H1 (cell line): ENCODE measurements at regions not wholly inside any gene's neighbourhood (a gene's known extent, or its start where the extent isn't known, plus 50 kb on each side); places are given as distances from the start of the nearest gene placed in this dataset.

ENCODE experiments used
- ASH2L ChIP-seq: fragments of 200-600, 300-600 bp; sonication (generic); IDR thresholded peaks from one replicate; pipeline ENCODE4 v1.7.1; 2017; ENCODE audit warnings: low read length
- CHD2 ChIP-seq: IDR thresholded peaks from 2 replicates; pipeline ENCODE4 v1.6.1; 2012; ENCODE audit warnings: low read length, improper control_type of control experiment
- JUND ChIP-seq: IDR thresholded peaks from 2 replicates; pipeline ENCODE4 v1.6.1; 2011; ENCODE audit warnings: mild to moderate bottlenecking, improper control_type of control experiment, low read length
- KDM1A ChIP-seq: fragments of 200-600, 300-600 bp; sonication (generic); IDR thresholded peaks from 2 replicates; pipeline ENCODE4 v1.7.1; 2016; ENCODE audit warnings: mild to moderate bottlenecking, low read length, borderline replicate concordance
- RAD21 ChIP-seq, 2 experiments: IDR thresholded peaks in 1 of 2; conservative IDR thresholded peaks in 1 of 2; 2 replicates each; pipeline ENCODE4 v1.6.1; 2011; ENCODE audit warnings: low read depth in 2 of 2, low read length in 2 of 2, improper control_type of control experiment in 1 of 2, inconsistent platforms in 1 of 2, mild to moderate bottlenecking in 1 of 2, moderate library complexity in 1 of 2
- SIN3A ChIP-seq, 2 experiments: IDR thresholded peaks in 1 of 2; conservative IDR thresholded peaks in 1 of 2; 2 replicates each; pipeline ENCODE4 v1.6.1; 2011 to 2012; ENCODE audit warnings: low read length in 2 of 2, improper control_type of control experiment in 1 of 2, low read depth in 1 of 2, mild to moderate bottlenecking in 1 of 2
- TF ChIP-seq, protein P1 (sequence below): fragments of 300-600 bp; sonication (generic); IDR thresholded peaks from 2 replicates; pipeline ENCODE4 v1.7.1; 2012; ENCODE audit warnings: low read length, moderate library complexity, mild to moderate bottlenecking, inconsistent platforms; ENCODE audit not compliant: insufficient replicate concordance
- TF ChIP-seq, protein P2 (sequence below): IDR thresholded peaks from 2 replicates; pipeline ENCODE4 v1.6.1; 2012; ENCODE audit warnings: low read length, inconsistent platforms

DNA sequence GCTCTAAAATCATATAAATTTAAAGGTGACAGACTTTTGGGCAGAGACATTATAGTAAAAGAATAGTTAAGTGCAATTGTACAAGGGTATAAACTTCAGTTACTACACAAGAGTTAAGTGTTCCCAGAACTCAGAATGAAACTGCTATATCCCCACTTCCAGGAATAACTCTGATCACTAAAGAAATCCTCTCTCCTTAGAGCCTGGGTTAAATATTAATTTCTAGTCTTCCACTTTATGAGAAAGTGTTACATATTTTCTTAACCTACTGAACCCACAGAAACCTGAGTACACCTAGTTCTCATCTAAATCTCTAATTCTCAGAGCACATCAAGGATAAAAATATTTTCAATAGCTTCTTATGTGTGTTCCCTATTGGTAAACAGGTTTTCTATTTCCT lies 99.1 kb upstream of the USP38 start (continued):
- TF ChIP-seq, protein P1, sequence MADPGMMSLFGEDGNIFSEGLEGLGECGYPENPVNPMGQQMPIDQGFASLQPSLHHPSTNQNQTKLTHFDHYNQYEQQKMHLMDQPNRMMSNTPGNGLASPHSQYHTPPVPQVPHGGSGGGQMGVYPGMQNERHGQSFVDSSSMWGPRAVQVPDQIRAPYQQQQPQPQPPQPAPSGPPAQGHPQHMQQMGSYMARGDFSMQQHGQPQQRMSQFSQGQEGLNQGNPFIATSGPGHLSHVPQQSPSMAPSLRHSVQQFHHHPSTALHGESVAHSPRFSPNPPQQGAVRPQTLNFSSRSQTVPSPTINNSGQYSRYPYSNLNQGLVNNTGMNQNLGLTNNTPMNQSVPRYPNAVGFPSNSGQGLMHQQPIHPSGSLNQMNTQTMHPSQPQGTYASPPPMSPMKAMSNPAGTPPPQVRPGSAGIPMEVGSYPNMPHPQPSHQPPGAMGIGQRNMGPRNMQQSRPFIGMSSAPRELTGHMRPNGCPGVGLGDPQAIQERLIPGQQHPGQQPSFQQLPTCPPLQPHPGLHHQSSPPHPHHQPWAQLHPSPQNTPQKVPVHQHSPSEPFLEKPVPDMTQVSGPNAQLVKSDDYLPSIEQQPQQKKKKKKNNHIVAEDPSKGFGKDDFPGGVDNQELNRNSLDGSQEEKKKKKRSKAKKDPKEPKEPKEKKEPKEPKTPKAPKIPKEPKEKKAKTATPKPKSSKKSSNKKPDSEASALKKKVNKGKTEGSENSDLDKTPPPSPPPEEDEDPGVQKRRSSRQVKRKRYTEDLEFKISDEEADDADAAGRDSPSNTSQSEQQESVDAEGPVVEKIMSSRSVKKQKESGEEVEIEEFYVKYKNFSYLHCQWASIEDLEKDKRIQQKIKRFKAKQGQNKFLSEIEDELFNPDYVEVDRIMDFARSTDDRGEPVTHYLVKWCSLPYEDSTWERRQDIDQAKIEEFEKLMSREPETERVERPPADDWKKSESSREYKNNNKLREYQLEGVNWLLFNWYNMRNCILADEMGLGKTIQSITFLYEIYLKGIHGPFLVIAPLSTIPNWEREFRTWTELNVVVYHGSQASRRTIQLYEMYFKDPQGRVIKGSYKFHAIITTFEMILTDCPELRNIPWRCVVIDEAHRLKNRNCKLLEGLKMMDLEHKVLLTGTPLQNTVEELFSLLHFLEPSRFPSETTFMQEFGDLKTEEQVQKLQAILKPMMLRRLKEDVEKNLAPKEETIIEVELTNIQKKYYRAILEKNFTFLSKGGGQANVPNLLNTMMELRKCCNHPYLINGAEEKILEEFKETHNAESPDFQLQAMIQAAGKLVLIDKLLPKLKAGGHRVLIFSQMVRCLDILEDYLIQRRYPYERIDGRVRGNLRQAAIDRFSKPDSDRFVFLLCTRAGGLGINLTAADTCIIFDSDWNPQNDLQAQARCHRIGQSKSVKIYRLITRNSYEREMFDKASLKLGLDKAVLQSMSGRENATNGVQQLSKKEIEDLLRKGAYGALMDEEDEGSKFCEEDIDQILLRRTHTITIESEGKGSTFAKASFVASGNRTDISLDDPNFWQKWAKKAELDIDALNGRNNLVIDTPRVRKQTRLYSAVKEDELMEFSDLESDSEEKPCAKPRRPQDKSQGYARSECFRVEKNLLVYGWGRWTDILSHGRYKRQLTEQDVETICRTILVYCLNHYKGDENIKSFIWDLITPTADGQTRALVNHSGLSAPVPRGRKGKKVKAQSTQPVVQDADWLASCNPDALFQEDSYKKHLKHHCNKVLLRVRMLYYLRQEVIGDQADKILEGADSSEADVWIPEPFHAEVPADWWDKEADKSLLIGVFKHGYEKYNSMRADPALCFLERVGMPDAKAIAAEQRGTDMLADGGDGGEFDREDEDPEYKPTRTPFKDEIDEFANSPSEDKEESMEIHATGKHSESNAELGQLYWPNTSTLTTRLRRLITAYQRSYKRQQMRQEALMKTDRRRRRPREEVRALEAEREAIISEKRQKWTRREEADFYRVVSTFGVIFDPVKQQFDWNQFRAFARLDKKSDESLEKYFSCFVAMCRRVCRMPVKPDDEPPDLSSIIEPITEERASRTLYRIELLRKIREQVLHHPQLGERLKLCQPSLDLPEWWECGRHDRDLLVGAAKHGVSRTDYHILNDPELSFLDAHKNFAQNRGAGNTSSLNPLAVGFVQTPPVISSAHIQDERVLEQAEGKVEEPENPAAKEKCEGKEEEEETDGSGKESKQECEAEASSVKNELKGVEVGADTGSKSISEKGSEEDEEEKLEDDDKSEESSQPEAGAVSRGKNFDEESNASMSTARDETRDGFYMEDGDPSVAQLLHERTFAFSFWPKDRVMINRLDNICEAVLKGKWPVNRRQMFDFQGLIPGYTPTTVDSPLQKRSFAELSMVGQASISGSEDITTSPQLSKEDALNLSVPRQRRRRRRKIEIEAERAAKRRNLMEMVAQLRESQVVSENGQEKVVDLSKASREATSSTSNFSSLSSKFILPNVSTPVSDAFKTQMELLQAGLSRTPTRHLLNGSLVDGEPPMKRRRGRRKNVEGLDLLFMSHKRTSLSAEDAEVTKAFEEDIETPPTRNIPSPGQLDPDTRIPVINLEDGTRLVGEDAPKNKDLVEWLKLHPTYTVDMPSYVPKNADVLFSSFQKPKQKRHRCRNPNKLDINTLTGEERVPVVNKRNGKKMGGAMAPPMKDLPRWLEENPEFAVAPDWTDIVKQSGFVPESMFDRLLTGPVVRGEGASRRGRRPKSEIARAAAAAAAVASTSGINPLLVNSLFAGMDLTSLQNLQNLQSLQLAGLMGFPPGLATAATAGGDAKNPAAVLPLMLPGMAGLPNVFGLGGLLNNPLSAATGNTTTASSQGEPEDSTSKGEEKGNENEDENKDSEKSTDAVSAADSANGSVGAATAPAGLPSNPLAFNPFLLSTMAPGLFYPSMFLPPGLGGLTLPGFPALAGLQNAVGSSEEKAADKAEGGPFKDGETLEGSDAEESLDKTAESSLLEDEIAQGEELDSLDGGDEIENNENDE, result no peak
- TF ChIP-seq KDM1A (no peak), RAD21 (IDR thresholded peaks at IDR 0.05 in 1 of 2, conservative IDR thresholded peaks at IDR 0.05 in 1 of 2; ENCODE audit: low read depth in 2 of 2, low read length in 2 of 2) (no peak), JUND (no peak), CHD2 (no peak), ASH2L (no peak), SIN3A (conservative IDR thresholded peaks at IDR 0.05 in 1 of 2, IDR thresholded peaks at IDR 0.05 in 1 of 2; ENCODE audit: low read depth in 1 of 2, low read length in 2 of 2) (no peak)
- TF ChIP-seq, protein P2, sequence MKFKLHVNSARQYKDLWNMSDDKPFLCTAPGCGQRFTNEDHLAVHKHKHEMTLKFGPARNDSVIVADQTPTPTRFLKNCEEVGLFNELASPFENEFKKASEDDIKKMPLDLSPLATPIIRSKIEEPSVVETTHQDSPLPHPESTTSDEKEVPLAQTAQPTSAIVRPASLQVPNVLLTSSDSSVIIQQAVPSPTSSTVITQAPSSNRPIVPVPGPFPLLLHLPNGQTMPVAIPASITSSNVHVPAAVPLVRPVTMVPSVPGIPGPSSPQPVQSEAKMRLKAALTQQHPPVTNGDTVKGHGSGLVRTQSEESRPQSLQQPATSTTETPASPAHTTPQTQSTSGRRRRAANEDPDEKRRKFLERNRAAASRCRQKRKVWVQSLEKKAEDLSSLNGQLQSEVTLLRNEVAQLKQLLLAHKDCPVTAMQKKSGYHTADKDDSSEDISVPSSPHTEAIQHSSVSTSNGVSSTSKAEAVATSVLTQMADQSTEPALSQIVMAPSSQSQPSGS, result no peak
